ENCODE measurements at regions not wholly inside any gene's neighbourhood (a gene's known extent, or its start where the extent isn't known, plus 50 kb on each side); places are given as distances from the start of the nearest gene placed in this dataset.

- no peak for TF ChIP-seq CTCF (IDR thresholded peaks at IDR 0.05; ENCODE audit: insufficient read depth, low read length)
- no peak overlapping the region for H3K4me3 ChIP-seq (ENCODE audit: low read depth, low read length)
- no peak for DNase-seq (ENCODE audit: low read depth)
Measured at GRCh38 chr15:98324341-98324970, 323.9 kb upstream of the IGF1R start.

GRCh38 chr15:98326804-98327203, 321.5 kb upstream of the IGF1R start:
- H3K4me3 ChIP-seq (ENCODE audit: low read depth, low read length), result no peak overlapping the region
- TF ChIP-seq CTCF (IDR thresholded peaks at IDR 0.05; ENCODE audit: insufficient read depth, low read length), result no peak
- DNase-seq (ENCODE audit: low read depth), result no peak

DNA sequence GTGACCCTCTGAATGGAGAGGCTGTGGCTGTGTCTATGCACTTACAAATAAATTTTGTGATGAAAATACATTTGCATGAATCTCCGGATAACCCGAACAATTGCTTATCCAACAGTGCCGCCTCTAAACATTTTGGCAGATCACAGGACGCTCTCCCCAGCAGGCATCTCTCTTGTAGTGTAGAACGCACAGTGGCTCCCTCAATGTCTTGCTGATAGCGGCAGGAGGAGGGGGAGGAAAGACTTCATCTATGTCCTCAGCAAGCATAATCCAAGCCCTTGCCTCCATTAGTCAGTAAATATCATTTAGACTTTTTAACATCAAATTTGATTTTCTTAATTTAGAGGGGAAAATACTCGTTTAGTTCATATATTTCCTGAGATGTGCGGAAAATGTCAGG, 318.1 kb upstream of the IGF1R start:
- no peak for TF ChIP-seq CTCF (IDR thresholded peaks at IDR 0.05; ENCODE audit: insufficient read depth, low read length)
- H3K4me3 ChIP-seq (ENCODE audit: low read depth, low read length), result no peak overlapping the region
- DNase-seq (ENCODE audit: low read depth), result no peak

- no peak overlapping the region for H3K4me3 ChIP-seq (ENCODE audit: low read depth, low read length)
- no peak for DNase-seq (ENCODE audit: low read depth)
- no peak for TF ChIP-seq CTCF (IDR thresholded peaks at IDR 0.05; ENCODE audit: insufficient read depth, low read length)
Measured at GRCh38 chr15:98330692-98331435, 317.5 kb upstream of the IGF1R start.

GRCh38 chr15:98331676-98332075, 316.7 kb upstream of the IGF1R start:
- no peak overlapping the region for H3K4me3 ChIP-seq (ENCODE audit: low read depth, low read length)
- no peak for DNase-seq (ENCODE audit: low read depth)
- TF ChIP-seq CTCF (IDR thresholded peaks at IDR 0.05; ENCODE audit: insufficient read depth, low read length), result no peak

- no peak for DNase-seq (ENCODE audit: low read depth)
- no peak for TF ChIP-seq CTCF (IDR thresholded peaks at IDR 0.05; ENCODE audit: insufficient read depth, low read length)
Measured at GRCh38 chr15:98333251-98333650, 315.1 kb upstream of the IGF1R start.

More at GRCh38 chr15:98333251-98333650, 315.1 kb upstream of the IGF1R start:
- H3K4me3 ChIP-seq (ENCODE audit: low read depth, low read length), result no peak overlapping the region
